ENCODE measurements at regions not wholly inside any gene's neighbourhood (a gene's known extent, or its start where the extent isn't known, plus 50 kb on each side); places are given as distances from the start of the nearest gene placed in this dataset.

- TF ChIP-seq CTCF (IDR thresholded peaks at IDR 0.05; ENCODE audit: low read depth, low read length, poor library complexity, severe bottlenecking) (no peak), EZH2phosphoT487 (IDR thresholded peaks at IDR 0.05; ENCODE audit: borderline replicate concordance, low read length) (no peak)
These were observed 508.3 kb downstream of the TSN start for GRCh38 chr2:122263746-122264145.
